ENCODE measurements at regions not wholly inside any gene's neighbourhood (a gene's known extent, or its start where the extent isn't known, plus 50 kb on each side); places are given as distances from the start of the nearest gene placed in this dataset.

- no peak for TF ChIP-seq CTCF (conservative IDR thresholded peaks at IDR 0.05; ENCODE audit: low read depth in 2 of 2)
- no peak for TF ChIP-seq CREB1 (CRISPR knock-in tag; IDR thresholded peaks at IDR 0.05; ENCODE audit: low read depth)
- TF ChIP-seq POLR2AphosphoS5 (IDR thresholded peaks at IDR 0.05; ENCODE audit: low read depth) = no peak
- TF ChIP-seq EZH2 (IDR thresholded peaks at IDR 0.05; ENCODE audit: low read depth, unreplicated experiment) = no peak
- no peak for TF ChIP-seq REST (IDR thresholded peaks at IDR 0.05; ENCODE audit: unreplicated experiment)
- no peak for TF ChIP-seq JUNB (IDR thresholded peaks at IDR 0.05; ENCODE audit: unreplicated experiment)
- TF ChIP-seq EZH2phosphoT487 (IDR thresholded peaks at IDR 0.05; ENCODE audit: unreplicated experiment) = no peak
- no peak for TF ChIP-seq STAT1 (IDR thresholded peaks at IDR 0.05; ENCODE audit: unreplicated experiment)
These were observed 383.5 kb downstream of the KLHL4 start for GRCh38 chrX:87901060-87901459.

Measured in GM23338 (cell line).